ENCODE measurements at regions not wholly inside any gene's neighbourhood (a gene's known extent, or its start where the extent isn't known, plus 50 kb on each side); places are given as distances from the start of the nearest gene placed in this dataset.

DNA sequence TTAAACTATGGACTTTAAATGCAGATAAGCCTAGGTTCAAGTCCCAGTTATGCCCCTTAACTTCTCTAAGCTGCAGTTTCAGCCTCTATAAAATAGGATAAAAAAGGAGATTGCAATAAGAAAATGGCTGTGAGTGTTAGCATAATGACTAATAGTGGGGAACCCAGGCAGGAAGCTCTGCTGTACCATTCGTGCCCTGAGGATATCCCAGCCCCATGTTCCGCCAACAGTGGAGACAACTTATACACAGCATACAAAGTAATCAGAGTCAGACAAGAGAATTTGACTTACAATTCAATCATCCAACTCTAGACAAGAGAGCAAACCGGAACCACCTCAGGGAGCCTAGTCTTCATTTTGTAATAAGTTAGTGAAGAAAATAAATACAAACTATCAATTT, 141.5 kb upstream of the FSTL4 start:
- WGBS, 2 donors, result 70 to 85% methylated on average over 3 of the region's 3 CpGs
- DNase-seq (ENCODE audit: low spot score in 2 of 2), result no peak

DNA sequence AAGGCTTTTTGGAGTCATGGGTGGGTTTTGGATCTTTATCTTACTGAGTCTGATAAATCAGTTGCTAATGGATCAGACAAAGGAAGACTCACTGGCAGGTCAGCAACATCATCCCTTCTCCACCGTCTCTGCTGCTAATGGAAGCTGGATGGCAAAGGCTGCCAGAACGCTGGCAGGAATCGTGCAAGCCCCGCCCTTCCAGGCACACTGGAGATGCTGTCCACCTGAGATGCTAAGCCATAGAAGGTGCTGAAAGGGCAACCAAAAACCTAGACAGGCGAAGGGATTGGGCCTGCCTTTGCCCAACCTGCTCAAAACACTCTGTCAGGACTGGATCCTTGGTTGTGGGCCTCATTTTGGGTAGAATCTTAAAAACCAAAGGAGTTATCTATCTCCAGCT, 139.5 kb upstream of the FSTL4 start:
- Histone ChIP-seq H3K36me3 (no peaks in the 10 kb centered on the region), H3K4me3 (no peak overlapping the region), H3K9me3 (no peaks in the 10 kb centered on the region), H3K4me1 (no peaks in the 10 kb centered on the region), H3K27ac (no peak overlapping the region), H3K27me3 (no peaks in the 10 kb centered on the region)
- TF ChIP-seq POLR2A (IDR thresholded peaks at IDR 0.05) (no peak), EP300 (IDR thresholded peaks at IDR 0.05) (no peak)
- TF ChIP-seq, protein P1, sequence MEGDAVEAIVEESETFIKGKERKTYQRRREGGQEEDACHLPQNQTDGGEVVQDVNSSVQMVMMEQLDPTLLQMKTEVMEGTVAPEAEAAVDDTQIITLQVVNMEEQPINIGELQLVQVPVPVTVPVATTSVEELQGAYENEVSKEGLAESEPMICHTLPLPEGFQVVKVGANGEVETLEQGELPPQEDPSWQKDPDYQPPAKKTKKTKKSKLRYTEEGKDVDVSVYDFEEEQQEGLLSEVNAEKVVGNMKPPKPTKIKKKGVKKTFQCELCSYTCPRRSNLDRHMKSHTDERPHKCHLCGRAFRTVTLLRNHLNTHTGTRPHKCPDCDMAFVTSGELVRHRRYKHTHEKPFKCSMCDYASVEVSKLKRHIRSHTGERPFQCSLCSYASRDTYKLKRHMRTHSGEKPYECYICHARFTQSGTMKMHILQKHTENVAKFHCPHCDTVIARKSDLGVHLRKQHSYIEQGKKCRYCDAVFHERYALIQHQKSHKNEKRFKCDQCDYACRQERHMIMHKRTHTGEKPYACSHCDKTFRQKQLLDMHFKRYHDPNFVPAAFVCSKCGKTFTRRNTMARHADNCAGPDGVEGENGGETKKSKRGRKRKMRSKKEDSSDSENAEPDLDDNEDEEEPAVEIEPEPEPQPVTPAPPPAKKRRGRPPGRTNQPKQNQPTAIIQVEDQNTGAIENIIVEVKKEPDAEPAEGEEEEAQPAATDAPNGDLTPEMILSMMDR (IDR thresholded peaks at IDR 0.05), result no peak
- WGBS, 2 donors, result 86 to 91% methylated on average over 5 of the region's 5 CpGs
- no peak for DNase-seq (ENCODE audit: low spot score in 2 of 2)

More for the DNA sequence above, 141.5 kb upstream of the FSTL4 start:
- TF ChIP-seq, protein P1 (IDR thresholded peaks at IDR 0.05), result no peak
- no peak for TF ChIP-seq EP300 (IDR thresholded peaks at IDR 0.05)
- TF ChIP-seq POLR2A (IDR thresholded peaks at IDR 0.05), result no peak
- Histone ChIP-seq H3K36me3 (no peaks in the 10 kb centered on the region), H3K27me3 (no peaks in the 10 kb centered on the region), H3K9me3 (no peaks in the 10 kb centered on the region), H3K27ac (no peak overlapping the region), H3K4me1 (no peaks in the 10 kb centered on the region), H3K4me3 (no peak overlapping the region)

DNA sequence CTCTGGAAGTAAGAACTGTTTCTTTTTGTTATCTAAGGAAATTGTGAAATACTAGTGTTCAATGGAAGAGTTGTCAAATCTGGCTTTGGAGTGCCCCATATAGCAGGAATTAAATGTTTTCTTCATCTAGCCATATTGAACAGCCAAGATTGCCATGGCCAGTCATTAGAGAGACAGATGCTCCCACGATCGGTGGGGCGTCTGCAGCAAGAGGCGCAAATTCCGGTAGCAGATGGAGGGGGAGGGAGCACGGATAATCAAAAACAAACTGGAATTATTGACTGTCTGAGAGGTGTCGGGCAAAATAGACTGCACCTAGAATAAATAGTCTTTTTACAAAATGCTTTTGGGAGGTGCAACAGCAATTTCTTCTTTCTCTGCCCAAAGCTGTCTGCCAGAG, 139.1 kb upstream of the FSTL4 start:
- no peaks in the 10 kb centered on the region for H3K27me3 ChIP-seq
- H3K4me3 ChIP-seq, result no peak overlapping the region
- H3K4me1 ChIP-seq, result no peaks in the 10 kb centered on the region
- no peak for DNase-seq (ENCODE audit: low spot score in 2 of 2)
- TF ChIP-seq, protein P1 (IDR thresholded peaks at IDR 0.05), result no peak
- no peak for TF ChIP-seq POLR2A (IDR thresholded peaks at IDR 0.05)
- no peak for TF ChIP-seq EP300 (IDR thresholded peaks at IDR 0.05)
- no peaks in the 10 kb centered on the region for H3K36me3 ChIP-seq
- H3K9me3 ChIP-seq, result no peaks in the 10 kb centered on the region
- no peak overlapping the region for H3K27ac ChIP-seq
- 80 to 89% methylated on average over 7 of the region's 7 CpGs for WGBS, 2 donors

DNA sequence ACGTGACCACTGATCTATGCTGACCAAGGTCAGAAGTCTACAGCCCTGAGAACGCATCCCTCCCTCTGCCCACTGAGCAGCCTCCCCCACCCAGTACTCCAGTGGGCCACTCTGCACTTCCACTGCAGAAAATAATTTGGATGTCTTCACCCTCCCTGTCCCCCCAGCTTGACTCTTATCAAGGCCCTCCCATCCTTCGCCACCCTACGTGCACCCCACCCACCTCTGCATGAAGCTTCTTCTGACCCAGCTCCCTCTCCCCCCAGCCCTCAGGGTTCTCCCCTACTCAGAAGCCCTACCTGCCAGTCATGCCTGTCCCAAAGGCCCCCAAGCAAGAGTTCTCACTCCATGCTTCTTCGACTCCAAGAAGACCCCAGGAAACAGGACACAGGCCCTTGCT, 138.5 kb upstream of the FSTL4 start:
- TF ChIP-seq, protein P1 (IDR thresholded peaks at IDR 0.05), result no peak
- no peak for TF ChIP-seq POLR2A (IDR thresholded peaks at IDR 0.05)
- no peak for TF ChIP-seq EP300 (IDR thresholded peaks at IDR 0.05)
- Histone ChIP-seq H3K36me3 (no peaks in the 10 kb centered on the region), H3K27me3 (no peaks in the 10 kb centered on the region), H3K27ac (no peak overlapping the region), H3K4me1 (no peaks in the 10 kb centered on the region), H3K4me3 (no peak overlapping the region), H3K9me3 (no peaks in the 10 kb centered on the region)
- 92 to 93% methylated on average over 5 of the region's 5 CpGs for WGBS, 2 donors
- no peak for DNase-seq (ENCODE audit: low spot score in 2 of 2)

DNA sequence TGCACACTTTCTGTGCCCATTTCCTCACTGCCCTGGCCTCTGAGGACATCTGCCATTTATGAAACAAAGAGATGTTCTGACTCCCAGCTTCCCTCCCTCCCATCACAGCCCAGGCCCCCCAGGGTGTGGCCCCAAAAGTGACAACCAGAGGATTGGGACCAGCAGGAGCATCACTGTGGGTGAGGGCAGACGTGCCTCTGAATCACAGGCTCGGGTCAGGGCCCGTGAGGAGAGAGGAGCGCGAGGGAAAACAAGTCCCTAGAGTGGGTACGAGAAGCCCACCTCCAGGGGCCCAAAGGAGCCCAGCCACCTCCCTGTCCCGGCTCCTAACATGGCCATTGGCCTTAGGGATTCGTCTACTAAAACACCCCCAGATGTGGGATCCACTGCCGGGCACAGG, 138.0 kb upstream of the FSTL4 start:
- TF ChIP-seq, protein P1 (IDR thresholded peaks at IDR 0.05), result no peak
- no peak for TF ChIP-seq EP300 (IDR thresholded peaks at IDR 0.05)
- Histone ChIP-seq H3K4me3 (no peak overlapping the region), H3K9me3 (no peaks in the 10 kb centered on the region), H3K27ac (no peak overlapping the region), H3K27me3 (no peaks in the 10 kb centered on the region), H3K36me3 (no peaks in the 10 kb centered on the region), H3K4me1 (no peaks in the 10 kb centered on the region)
- DNase-seq (ENCODE audit: low spot score in 2 of 2), result no peak
- WGBS, 2 donors, result 82 to 94% methylated on average over 9 of the region's 9 CpGs

Data from tibial nerve (tissue), 4 donors.